HT1080 (cell line): ENCODE measurements at regions not wholly inside any gene's neighbourhood (a gene's known extent, or its start where the extent isn't known, plus 50 kb on each side); places are given as distances from the start of the nearest gene placed in this dataset.

Experiments used
- DNase-seq: peaks from one replicate; pipeline ENCODE4 v3.0.0-alpha.2; 2015; ENCODE audit warnings: low read depth

DNA sequence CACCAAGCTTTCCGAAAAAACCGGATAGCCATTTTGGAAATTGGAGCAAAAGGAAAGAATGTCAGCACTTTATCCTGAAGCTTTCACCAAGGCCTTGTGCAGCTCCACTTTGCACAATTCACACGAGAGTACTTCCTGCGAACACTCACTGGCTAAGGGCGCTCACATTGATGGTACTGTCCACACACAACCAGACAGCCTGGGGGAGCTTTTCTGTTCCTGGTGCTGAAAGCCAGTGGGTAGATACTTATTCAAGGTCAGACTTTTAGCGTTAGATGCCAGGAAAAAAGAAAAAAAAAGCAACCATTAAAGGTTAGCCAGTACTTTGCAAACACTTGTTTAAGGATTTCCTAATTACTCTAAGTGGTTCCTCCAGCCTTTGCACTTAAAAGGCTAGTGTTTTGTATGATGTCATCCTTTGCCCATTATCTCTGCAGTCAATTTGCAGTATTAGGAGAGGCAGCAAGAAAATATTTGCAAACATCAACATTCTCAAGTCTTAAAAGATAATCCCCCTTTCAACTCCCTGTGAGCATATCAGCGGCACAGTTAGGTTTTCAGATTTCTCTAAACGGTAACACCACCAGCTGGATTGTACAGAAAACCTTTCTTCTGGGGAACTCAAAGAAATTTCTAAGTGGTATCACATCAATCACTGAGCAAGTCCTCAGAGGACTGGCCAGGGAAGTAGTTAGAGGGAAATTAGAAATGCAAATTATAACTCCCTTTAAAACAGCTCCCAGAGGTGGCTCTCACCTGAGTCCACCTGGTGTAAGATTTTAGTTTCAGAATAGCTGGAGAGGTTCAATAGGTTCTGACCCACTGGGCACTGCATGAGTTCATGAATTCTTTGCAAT, 243.4 kb upstream of the IRX5 start:
- DNase-seq, result no peak

- no peak for DNase-seq
Observed at GRCh38 chr16:54685682-54686081, 245.0 kb upstream of the IRX5 start.

DNA sequence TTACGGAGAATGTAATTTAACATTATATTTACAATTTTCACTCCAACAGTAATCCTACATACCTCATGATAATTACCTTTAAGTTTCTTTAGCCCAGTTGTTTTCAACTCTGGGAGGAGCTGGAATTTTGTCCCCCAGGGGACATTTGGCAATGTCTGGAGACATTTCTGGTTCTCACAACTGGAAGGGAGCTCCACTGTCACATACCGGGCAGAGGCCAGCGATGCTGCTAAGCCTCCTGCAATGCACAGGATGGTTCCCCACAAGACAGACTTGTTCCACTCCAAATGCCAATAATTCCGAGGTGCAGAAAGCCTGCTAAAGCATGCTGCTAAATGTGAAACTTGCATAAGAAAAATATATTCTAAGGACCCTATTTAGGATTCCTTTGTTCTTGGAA, 251.1 kb upstream of the IRX5 start:
- no peak for DNase-seq

- DNase-seq, result no peak
Observed at GRCh38 chr16:54677308-54677950, 253.2 kb upstream of the IRX5 start.

GRCh38 chr16:54673313-54673712, 257.4 kb upstream of the IRX5 start:
- no peak for DNase-seq

DNA sequence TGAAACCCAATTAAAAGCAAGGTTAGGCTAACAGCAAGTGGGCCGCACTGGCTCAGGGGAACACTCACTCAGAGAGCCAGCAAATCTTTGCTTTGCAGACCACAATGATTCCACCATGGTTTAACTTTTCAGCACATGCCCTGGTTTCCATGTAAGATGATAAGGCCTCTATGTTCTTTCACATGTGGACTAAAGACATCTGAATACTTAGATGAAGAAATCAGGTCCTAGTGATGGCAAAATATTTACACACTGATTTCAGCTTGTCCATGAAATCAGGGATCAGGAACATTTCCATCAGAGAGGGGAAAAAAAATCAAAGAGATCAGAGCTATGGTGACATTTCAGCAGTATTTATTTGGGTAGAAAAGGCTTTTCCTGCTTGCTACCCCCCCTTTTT, 258.2 kb upstream of the IRX5 start:
- no peak for DNase-seq

DNA sequence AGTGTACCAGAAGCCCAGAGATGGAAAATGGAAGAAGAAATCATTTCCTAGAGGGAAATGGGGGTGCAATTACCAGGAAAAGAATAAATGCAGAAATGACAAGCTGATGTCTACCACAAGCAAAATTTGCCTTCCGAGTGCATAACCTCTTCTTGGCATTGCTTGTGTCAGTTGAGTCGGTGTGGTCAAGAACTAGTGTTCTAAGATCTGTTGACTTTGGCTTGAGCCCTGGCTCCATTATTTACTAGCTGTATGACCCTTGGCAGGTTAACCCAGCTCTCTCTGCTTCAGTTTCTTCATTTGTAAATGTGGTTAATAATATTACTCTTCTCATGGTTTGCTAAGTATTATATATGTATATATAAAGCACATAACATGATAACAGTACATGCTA, 273.0 kb upstream of the IRX5 start:
- no peak for DNase-seq

DNA sequence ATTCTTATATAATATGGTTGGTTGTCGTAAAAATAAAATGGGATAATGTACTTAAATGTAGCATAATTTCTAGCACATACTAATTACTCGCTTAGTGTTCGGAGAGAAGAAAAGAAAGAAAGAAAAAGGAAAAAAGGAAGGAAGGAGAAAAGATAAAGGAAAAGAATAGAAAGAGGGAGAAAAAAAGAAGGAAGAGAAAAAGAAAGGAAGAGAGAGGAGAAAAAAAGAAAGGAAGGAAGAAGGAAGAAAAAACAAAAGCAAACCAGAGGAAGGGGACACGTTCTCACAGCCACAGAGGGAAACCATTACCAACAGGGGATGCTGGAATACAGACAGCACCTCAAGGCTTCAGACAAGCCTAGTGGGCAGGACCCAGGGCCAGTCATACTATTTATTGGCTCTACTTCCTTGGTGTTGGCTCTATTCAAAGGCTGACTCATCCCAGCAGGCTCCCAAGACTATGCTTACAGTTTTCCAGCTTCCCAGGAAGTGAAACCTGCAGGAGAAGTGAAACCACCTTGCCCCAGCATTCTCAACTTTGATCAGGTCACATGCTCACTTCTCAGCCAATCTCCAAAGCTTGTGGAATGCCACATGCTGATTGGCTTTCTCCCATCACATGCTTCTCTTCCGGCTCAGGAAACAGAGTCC, 273.5 kb upstream of the IRX5 start:
- DNase-seq, result peak; percentile 86

- no peak for DNase-seq
Observed at GRCh38 chr16:54655121-54655590, 275.5 kb upstream of the IRX5 start.

DNA sequence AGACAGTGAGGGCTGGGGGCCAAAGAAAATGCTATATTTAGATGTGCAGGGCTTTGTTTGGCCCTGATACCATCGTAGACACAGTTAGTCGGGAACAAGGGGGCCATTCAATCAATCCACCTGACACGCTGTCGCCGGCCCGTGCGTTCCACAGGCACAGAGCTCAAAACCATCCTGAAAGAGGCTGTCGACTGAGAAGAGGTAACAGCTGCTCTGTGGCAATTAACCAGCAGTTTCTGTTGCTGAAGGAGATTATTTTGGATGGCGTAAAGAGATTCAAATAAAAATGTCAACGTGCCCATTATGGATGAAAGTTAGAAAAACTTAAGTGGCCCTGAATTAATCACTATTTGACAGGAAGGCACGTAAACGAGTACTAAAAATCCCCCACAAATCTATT, 276.2 kb upstream of the IRX5 start:
- DNase-seq, result no peak

DNA sequence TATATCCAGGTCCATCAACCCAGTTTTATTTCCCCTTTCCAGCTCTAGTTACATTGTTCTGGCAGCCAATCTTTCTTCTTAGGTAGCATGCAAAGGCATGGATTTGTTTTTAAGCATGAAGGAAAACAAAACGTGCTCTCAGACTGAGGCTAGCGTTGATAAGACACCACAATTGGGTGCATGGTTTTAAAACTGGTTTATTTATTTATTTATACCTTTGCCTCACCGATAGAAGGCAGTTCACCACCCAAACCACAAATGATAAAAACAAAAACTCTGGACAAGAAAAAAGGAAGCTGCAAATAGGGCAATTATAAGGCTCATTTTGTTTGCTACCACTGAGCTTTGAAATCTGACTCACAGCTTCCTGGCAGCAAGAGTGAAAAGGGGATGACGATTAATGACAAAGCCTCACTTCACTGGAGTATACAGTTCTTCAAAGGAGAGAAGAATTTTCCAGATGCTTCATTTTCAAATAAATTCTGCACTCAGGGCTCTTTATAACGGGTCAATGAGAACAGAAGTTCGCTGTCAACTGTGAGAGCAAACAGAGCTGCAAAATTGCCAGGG, 278.4 kb upstream of the IRX5 start:
- DNase-seq, result peak; percentile 46

- peak; percentile 13 for DNase-seq
Observed at GRCh38 chr16:54651440-54652195, 279.0 kb upstream of the IRX5 start.

DNA sequence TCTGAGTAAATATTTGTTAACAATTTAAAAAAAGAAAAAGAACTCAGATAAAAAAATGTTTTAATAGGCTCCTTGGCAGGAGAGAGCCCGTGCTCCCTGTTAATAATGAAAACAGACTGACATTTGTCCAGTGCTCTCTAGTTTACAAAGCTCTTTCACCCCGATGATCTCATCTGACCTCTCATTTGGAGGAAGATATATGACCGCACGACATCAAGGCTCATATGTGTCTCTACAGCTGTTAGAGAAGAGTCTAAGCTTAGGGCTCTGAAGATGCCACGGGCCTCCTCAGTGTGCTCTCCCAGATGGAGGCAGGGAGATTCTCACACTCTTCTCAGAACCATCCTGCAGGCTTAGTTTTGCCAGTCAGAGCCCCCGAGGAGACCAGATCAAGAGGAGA, 280.8 kb upstream of the IRX5 start:
- DNase-seq, result no peak

DNA sequence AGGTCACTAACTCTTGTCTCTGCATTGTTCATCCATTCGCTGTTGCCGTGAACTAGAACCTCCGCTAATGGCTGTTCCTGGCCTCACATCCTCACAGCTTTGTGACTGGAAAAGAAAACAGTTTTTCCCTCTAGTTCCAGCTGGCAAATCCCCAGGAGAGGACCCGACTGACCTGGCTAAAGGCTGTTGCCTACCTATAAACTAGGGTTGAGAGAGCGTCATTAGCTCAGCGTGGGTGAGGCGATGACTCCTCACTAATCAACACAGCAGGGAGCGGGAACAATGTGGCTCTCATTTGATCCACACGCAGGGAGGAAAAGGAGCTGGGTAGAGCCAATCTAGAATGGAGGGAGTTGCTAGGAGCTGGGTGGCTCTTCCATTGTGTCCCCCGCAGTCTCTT, 282.1 kb upstream of the IRX5 start:
- no peak for DNase-seq

GRCh38 chr16:54647725-54648221, 282.9 kb upstream of the IRX5 start:
- DNase-seq, result no peak

- no peak for DNase-seq
Observed at GRCh38 chr16:54647216-54647615, 283.4 kb upstream of the IRX5 start.

DNA sequence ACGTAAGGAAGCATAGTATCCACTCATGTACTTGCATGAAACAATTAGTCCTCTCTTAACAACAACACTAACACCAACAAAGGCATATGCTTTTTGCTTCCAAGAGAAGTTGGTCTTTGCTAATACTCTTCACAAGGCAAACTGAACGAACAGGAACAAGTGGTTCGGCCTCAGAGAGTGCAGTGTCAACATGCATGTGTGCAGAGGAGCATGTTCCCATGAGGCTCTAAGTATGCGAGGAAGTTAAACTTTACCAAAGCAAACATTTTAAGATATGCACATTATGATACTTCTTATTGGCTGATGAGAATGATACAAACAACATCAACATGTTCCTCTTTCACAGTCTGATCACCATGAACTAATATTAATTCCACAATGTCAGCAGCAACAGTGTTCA, 285.3 kb upstream of the IRX5 start:
- no peak for DNase-seq

DNA sequence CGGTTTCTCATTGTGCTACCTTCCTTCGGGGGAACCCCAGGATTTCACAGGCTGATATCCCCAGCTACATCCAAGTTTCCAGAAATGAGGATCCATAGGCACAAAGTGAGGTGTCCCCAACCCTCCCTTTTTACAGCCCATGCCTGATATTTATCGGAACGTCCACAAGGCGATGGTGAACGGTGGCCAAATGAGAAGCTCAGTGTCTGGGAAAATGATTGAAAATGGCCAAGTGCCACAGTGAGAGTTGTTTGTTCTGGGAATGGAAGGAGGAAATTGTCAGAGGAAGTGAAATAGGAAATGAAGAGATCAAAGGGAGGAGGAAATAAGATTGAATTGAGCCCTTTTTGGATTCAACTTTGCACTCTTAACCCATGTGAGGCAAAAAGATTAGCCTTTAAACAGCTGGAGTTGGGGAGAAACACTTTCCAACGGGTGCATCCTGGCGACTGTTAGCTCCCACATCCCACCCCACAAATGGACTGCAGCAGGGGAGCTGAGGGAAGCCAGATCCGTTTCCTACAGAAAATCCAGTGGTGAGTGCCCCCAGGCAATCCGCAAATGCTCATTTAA, 294.4 kb upstream of the IRX5 start:
- no peak for DNase-seq

GRCh38 chr16:54633943-54634362, 296.7 kb upstream of the IRX5 start:
- peak; percentile 6 for DNase-seq

GRCh38 chr16:54632322-54633220, 298.1 kb upstream of the IRX5 start:
- no peak for DNase-seq
